HG02970 (cell line): ENCODE measurements at regions not wholly inside any gene's neighbourhood (a gene's known extent, or its start where the extent isn't known, plus 50 kb on each side); places are given as distances from the start of the nearest gene placed in this dataset.
A peak's percentile ranks its signal among the peaks of the same experiment; 100 is the strongest.

Experiments used
- ATAC-seq: cut with Tn5 transposase; IDR thresholded peaks from one replicate; pipeline ENCODE4 v1.9.1; 2021; ENCODE audit warnings: mild to moderate bottlenecking, moderate library complexity, moderate number of reproducible peaks; ENCODE audit not compliant: unreplicated experiment, low FRiP score

DNA sequence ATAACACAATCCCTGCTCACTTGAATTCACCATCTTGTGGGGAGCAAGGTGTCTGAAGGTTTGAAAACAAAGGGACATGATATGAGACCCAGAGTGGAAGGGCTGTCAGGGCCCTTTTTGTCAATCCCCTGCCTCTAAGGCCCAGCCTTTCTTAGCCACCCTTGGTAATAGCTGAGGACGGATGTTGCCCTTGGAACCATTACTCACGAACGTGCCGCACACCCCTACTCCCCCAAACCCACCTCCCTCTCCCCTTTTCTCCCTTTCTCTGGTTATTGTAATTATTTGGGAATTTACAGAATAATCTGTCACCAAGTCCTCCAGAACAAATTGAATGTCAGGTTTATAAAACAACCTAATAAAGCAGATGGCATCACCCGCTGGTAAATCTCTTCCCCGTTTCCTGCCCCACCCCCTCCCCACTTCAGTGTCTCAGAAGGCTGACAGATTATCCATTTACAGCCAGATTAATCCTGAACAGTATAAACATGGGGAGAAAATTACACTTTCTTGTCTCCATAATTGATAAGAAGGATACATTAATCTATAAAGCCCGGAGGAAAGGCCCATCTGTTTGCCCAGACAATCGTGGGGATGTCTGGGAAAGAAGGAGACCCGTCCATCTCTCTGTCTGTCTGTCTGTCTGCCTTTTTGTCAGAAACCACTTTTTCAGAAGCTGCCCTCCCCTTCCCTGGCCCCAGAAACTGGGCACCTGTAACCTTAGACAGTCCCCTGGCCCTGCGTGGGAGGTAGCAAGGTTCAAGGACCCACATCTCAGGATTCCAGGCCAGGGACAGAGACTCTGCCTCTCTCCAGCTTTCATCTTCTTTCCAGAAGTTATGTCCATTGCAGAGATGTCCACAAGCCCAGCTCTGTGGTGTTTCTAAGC is 60.6 kb upstream of the CD34 start:
- no peak for ATAC-seq

DNA sequence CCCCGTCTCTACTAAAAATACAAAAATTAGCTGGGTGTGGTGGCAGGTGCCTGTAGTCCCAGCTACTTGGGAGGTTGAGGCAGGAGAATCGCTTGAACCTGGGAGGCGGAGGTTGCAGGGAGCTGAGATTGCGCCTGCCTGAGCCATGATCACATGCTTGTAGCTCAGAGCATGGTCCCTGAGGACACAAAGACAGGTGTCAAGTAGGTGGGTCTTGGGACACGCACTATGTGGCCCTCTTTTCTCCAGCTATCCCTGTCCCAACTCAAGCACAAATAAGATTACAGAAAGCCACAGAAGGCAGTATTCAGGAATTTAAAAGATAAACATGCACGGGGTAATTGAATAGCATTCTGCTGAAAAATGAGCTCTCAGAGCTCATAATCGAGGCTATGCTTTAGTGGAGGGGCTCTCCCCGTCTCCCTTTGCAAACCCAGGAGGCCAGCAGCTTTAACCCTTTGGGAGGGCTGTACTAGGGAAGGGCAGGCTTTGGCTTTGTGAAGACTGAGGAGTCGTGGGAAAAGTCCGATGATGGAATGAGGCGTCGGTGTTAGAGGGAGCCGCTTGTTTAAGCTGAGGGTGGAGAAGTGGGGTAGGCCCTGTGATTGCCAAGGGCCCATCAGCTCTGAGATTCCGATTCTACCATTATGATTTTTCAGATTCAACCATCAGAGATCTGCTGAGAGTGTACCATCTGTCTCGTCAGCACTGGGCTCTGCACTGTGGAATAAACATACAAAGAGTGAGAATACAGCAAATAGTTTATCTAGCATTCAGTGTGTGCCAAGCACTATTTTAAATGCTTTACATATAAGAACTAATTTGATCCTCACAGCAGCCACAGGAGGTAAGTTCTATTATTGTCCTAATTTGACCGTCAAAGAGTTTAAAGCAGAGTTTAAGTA is 59.7 kb upstream of the CD34 start:
- ATAC-seq: no peak

DNA sequence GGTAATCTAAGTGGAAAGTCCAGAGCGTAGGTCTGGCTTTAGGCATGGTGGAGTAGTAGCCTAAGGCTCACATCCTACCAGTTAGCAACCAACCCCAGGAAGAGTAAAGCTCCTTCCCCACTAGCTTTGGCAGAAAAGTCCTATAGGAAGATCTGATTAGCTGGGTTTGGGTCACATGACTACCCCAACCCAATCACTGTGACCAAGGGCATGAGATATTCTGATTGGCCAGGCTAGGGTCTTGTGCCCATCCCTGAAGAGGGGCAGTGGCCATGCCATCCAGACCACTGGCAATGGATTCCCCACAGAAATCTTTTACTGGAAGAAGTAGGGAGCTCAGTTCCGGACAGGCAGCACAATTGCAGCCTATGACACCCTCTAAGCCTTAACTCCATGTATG is 58.6 kb upstream of the CD34 start:
- no peak for ATAC-seq

DNA sequence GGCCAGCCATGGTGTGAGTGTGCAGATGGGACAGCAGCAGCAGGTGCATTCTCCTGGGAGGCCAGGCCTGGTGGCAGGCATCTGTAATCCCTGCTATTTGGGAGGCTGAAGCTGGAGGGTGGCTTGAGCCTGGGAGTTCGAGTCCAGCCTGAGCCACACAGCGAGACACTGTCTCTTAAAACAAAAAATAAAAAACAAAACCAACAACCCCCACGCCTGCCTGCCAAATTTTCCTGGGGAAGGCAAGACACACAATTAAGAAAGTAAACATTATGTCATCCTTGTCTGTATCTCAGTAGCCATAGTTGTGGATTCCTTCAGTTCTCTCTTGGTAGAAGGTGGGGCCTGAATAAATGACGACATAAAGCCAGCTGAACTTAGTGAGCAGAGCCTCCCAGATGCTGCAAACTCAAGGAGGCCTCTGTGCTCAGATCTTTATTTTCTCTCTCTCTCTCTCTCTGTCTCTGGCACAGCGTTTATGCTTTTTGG is 57.6 kb upstream of the CD34 start:
- ATAC-seq: no peak

DNA sequence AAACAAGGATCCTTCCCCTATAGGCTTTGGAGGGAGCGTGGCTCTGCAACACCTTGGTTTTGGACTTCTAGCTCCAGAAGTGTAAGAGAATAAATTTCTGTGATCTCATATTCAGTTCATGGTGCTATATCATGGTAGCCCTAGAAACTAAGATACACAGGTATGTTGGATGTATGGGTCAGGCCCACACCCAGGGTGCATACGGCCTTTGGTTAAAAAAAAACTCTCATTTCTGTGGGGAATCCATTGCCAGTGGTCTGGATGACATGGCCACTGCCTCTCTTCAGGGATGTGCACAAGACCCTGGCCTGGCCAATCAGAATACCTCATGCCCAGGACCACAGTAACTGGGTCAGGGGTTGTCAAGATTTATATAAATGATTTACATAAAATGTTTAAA is 56.8 kb upstream of the CD34 start:
- ATAC-seq: no peak

DNA sequence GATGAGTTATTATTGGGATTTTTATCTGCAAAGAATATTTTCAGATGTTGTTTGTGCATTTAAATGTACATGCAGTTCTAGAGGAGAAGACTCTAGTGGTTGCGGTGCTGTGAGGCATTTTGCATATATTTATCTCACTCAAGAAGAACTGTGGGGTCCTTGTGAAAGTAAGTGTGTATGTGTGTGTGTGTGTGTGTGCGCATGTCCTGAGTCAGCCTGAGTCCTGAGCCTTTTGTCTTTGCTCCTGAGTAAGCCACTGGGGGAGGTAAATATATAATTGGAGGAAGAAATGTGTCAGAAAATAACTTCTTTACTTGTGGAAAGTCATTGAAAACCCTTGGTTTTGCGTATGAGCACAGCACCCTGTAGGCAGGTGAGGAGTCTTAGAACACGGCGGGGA is 55.6 kb upstream of the CD34 start:
- no peak for ATAC-seq

DNA sequence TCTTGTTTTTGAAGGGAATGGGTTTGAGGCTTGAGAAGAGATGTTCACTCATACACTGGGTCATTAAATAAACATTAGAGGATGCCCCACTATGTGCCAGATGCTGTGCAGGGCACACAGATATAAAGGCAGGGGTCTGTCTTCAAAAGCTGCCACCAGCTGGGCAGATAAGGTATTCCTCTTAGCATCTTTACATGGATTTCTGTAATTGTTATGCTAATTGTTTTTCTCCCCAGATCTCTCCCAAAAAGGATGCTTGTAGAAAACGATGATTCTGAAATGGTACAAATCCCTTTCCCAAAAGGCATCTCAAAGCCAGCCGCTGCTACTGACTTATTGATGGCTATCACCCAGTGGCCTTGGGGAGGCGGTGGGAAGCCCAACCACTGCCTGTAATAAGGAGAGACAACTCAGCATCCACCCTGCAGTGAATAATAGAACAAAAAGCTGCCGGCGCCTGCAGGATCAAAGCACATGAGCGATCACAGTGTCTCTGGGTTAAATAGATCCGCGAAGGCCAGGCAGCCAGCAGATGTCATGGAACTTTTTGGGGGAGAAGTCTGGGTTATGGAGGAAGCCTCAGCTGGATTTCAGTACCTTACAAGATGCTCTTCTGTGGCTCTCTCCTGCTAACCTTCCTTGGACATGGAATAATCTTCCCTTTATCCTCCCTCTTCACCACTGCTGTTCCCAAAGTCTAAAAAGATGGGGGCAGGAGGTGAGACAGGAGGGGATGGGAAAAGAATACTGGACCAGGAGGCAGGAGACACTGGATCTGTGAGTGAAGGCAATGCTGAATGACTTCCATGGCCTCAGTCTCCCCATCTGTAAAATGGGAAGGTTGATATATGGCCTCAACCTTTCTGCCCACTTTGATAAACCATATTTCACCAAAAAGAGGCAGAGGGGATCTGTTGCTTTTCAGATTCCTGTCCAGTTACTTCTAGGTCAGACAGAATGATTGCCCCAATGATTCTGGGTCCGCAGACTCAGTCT is 54.8 kb upstream of the CD34 start:
- ATAC-seq: no peak

DNA sequence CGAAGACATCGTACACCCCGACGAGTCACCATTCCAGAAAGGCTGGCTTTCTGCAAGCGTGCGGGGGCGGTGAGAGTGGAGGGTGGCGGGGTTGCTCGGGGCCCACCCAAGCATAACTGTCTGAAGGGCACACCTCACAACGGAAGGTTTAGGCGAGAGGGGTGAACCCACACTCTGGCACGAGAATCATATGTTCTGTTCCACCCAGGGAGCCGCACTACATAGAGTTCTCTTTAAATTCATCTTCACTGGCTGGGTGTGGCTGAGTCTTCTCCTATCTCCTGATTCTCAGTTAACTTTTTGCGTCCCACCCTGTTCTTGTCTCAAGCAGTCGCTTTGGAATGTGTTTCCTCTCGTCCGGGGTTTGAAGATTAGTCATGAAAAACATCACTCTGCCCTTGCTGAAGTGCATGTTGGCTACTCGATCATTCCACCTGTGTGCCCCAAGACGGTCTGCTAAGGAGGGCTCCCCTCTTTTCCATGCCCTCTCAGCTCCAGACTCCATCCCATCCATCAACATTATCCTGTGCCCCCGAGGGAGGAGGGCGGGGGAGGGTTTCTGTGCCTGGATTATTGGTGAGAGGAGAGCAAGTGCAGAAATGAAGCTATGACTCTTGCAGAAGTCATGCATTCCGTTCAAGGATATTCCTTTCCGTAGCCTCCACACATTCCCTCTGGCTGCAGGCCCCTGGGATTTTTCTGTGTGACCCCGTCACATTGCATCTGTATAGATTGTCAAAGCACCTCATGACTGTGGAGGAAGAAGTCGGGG is 53.5 kb upstream of the CD34 start:
- no peak for ATAC-seq

DNA sequence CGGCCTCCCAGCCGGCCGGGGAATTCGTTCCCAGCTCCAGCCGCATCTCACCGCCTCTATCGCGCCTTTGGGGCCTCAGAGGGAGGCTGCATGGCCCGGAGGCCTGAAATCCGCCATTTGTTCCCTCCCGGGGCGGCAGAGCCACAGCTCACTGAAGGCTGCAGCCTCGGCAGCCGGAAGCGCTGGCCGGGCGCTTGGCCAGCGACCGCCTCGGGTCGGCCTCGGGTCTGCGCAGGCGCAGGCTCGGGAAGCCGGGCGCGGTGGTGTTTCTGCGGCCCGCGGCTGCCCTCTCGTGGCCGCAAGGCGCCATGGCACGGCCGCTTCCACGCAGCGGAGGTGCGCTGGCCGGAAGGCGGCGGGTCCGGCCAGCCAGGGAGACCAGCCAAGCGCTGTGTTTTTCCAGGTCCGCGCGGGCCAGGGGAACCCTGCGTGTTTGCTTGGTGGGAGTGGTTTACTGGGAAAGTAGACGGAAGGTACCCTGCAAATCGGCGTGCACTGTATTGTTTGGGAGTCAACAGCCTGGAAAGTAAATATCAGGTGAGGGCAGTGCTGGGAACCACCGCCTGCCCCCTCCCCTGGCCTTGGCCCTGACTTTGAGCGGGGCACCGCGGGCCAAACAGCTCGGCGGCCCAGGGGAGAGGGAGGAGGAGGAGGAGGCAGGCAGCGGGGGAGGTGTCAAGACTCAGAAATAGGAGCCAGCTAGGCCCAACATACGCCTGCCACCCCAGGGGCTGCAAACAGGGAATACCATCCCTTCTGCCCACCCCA is 52.7 kb upstream of the CD34 start:
- peak; percentile 79 for ATAC-seq

DNA sequence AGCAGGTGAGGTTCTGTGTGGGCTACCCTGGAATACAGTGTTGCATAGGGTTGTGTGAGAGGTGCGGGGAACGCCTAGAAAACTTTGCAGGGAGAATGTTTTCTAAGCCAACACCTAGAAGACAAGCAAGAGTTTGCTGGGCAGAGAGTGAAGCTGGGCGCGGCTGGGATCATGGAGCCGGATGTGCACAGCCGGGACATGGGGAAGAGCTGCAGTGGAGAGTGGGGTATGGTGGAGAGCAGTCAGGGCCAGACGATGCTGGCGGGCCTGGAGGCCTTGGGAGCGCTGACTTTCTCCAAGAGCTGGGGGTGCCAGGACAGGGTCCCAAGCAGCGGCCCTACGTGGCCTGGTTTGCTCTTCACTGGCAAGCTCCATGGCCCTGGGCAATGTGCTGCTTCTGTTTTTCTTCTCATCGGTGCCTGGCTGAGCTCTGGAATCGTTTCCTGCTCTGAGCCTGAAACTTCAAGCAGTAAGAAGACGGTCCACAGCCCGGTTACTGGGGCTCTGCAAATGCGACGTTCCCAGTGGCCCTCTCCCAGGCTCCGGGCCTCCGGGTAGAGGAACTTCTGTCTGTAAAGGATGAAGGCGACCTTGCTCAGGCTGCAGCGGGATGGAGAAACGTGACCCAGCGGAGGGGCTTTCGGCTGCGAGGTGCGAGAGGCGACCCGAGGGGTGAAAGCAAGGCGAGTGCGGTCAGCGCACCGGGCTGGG is 51.9 kb upstream of the CD34 start:
- ATAC-seq: peak; percentile 23
